ENCODE measurements at regions not wholly inside any gene's neighbourhood (a gene's known extent, or its start where the extent isn't known, plus 50 kb on each side); places are given as distances from the start of the nearest gene placed in this dataset.

DNA sequence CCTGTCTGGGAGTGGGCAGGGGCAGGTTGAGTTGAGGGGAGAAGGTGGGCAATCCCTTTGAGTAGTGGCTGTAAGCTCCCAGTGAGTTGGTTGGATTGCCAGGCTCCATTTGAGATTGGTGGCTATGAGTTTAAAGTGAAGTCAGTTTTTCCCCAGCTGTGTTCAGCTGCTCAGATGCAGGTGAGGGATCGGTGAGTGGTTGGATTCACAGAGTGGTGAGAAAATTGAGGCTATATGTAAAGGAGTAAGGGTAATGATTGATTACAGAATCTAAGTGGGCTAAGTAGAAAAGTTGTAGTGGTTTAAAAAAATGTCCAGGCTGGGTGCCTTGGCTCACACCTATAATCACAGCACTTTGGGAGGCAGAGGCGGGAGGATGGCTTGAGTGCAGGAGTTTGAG lies 68.6 kb downstream of the GLRX5 start (continued):
- TF ChIP-seq, protein P1, sequence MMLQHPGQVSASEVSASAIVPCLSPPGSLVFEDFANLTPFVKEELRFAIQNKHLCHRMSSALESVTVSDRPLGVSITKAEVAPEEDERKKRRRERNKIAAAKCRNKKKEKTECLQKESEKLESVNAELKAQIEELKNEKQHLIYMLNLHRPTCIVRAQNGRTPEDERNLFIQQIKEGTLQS (IDR thresholded peaks at IDR 0.05; ENCODE audit: borderline replicate concordance, extremely low read depth, low read depth, low read length), result no peak
- TF ChIP-seq, protein P2, sequence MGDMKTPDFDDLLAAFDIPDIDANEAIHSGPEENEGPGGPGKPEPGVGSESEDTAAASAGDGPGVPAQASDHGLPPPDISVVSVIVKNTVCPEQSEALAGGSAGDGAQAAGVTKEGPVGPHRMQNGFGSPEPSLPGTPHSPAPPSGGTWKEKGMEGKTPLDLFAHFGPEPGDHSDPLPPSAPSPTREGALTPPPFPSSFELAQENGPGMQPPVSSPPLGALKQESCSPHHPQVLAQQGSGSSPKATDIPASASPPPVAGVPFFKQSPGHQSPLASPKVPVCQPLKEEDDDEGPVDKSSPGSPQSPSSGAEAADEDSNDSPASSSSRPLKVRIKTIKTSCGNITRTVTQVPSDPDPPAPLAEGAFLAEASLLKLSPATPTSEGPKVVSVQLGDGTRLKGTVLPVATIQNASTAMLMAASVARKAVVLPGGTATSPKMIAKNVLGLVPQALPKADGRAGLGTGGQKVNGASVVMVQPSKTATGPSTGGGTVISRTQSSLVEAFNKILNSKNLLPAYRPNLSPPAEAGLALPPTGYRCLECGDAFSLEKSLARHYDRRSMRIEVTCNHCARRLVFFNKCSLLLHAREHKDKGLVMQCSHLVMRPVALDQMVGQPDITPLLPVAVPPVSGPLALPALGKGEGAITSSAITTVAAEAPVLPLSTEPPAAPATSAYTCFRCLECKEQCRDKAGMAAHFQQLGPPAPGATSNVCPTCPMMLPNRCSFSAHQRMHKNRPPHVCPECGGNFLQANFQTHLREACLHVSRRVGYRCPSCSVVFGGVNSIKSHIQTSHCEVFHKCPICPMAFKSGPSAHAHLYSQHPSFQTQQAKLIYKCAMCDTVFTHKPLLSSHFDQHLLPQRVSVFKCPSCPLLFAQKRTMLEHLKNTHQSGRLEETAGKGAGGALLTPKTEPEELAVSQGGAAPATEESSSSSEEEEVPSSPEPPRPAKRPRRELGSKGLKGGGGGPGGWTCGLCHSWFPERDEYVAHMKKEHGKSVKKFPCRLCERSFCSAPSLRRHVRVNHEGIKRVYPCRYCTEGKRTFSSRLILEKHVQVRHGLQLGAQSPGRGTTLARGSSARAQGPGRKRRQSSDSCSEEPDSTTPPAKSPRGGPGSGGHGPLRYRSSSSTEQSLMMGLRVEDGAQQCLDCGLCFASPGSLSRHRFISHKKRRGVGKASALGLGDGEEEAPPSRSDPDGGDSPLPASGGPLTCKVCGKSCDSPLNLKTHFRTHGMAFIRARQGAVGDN (IDR thresholded peaks at IDR 0.05), result no peak

DNA sequence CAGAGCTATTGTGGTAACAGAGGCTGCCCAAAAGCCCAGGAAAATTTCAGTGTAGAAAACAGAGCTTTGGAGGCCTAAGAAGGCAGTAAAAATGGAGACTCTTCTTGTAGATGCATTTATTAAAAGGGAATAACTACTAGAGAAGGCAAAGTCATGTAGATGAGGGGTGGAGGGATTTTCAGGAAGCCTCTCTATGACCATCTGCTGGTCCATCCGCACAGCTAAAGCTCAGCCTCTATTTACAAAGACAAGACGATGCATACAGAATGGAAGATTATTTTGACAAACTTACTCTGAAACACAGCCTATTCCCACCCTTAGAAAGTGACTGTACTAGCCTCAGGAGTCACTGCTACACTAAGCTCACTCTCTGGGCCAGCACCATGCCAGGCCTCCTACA lies 71.4 kb downstream of the GLRX5 start:
- Histone ChIP-seq H3K4me2 (ENCODE audit: control insufficient read depth, insufficient read depth) (no peak overlapping the region), H3K9ac (ENCODE audit: control insufficient read depth, insufficient read depth, low read length) (no peak overlapping the region), H4K20me1 (ENCODE audit: control insufficient read depth, insufficient read depth) (no peaks in the 10 kb centered on the region), H3K79me2 (ENCODE audit: control insufficient read depth, insufficient read depth, low read length) (no peaks in the 10 kb centered on the region), H3K27me3 (replicated peaks in 1 of 2; ENCODE audit: control insufficient read depth in 2 of 2, insufficient read depth in 2 of 2, low read length in 1 of 2) (no peaks in the 10 kb centered on the region; a peak in 2 of 4 replicates), H2AFZ (ENCODE audit: control insufficient read depth, low read depth, low read length) (no peak overlapping the region), H3K27ac (ENCODE audit: control insufficient read depth, insufficient read depth) (no peak overlapping the region), H3K9me3 (replicated peaks; ENCODE audit: control insufficient read depth, insufficient read depth, low read length) (peaks cover 3% of the 10 kb centered on the region; the same call in 1 of the 3 replicates), H3K36me3 (ENCODE audit: control insufficient read depth in 2 of 2, insufficient read depth in 2 of 2, low read length in 1 of 2) (no peaks in the 10 kb centered on the region), H3K4me1 (ENCODE audit: control insufficient read depth, insufficient read depth, low read length) (no peaks in the 10 kb centered on the region; the same call in 1 of the 2 replicates), H3K4me3 (no peak overlapping the region)
- BruUV-seq (replicated peaks), result no TSS peak
- no peak for TF ChIP-seq BACH1 (IDR thresholded peaks at IDR 0.05; ENCODE audit: borderline replicate concordance)
- no peak for TF ChIP-seq HDGF (IDR thresholded peaks at IDR 0.05)
- no peak for TF ChIP-seq PAX5 (IDR thresholded peaks at IDR 0.05; ENCODE audit: borderline replicate concordance, low read depth, low read length)
- TF ChIP-seq POLR2AphosphoS5 (IDR thresholded peaks at IDR 0.05; ENCODE audit: low read length), result no peak
- no peak for TF ChIP-seq NR2F1 (conservative IDR thresholded peaks at IDR 0.05)
- TF ChIP-seq HDAC2 (IDR thresholded peaks at IDR 0.05), result no peak
- ChIA-PET POLR2A (no interaction called here), CTCF (interaction anchor here (0.6 to 5.9 kb wide), 13 partner anchors 34 to 260 kb away, joined by 3 to 46 read pairs (median 5); no protein-coding TSS in a partner anchor), SMC1A (ENCODE audit: uncharacterized antibody, unreplicated experiment) (interaction anchor here (0.6 to 3.7 kb wide), 4 partner anchors 46 to 168 kb away, joined by 3 to 17 read pairs (median 4); no protein-coding TSS in a partner anchor), RAD21 (ENCODE audit: unreplicated experiment) (interaction anchor here (0.9 to 1.4 kb wide), 2 partner anchors 42 to 74 kb away, joined by 5 read pairs; no protein-coding TSS in a partner anchor)
- intact Hi-C loops (cut with micrococcal nuclease; ENCODE audit: unreplicated experiment) (no loop called here), in situ Hi-C loops (cut with MboI) (loop anchor here (5.0 kb wide), 1 partner anchor 76 kb away; no protein-coding TSS in a partner anchor)
- FAIRE-seq, result no peak
- DNase-seq (ENCODE audit: low read depth, low spot score), result no peak
- ATAC-seq, result no peak
- WGBS (ENCODE audit: insufficient coverage, insufficient replicate concordance, low lambda C conversion rate, missing lambda C conversion rate), result 95% methylated on average over 2 of the region's 2 CpGs

Data from GM12878 (cell line).